HG02870 (cell line): ENCODE measurements at regions not wholly inside any gene's neighbourhood (a gene's known extent, or its start where the extent isn't known, plus 50 kb on each side); places are given as distances from the start of the nearest gene placed in this dataset.

Experiments
- ATAC-seq: cut with Tn5 transposase; IDR thresholded peaks from one replicate; pipeline ENCODE4 v1.9.1; 2021; ENCODE audit warnings: mild to moderate bottlenecking, moderate library complexity; ENCODE audit not compliant: unreplicated experiment

DNA sequence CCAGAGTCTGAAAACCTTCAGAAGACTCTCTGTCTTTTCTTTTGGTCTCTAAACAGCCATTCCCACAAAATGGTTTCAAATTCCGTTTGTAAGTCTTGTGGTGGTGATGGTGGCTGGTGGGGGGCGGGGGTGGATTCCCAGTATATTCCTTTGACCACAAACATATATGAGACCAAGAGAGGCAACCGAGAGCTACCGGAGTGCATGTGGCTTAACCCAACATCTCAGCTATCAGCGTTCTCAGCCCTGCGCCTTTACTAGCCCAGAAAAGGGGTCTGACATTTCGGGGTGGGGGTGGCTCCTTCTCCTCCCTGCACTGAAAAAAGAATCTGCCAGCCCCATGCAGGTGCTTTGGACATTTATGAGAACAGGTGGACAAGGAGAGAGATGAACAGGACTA lies 621.1 kb downstream of the ACTR3B start:
- ATAC-seq = no peak

- no peak for ATAC-seq
Observed at GRCh38 chr7:153381275-153382040, 621.9 kb downstream of the ACTR3B start.

DNA sequence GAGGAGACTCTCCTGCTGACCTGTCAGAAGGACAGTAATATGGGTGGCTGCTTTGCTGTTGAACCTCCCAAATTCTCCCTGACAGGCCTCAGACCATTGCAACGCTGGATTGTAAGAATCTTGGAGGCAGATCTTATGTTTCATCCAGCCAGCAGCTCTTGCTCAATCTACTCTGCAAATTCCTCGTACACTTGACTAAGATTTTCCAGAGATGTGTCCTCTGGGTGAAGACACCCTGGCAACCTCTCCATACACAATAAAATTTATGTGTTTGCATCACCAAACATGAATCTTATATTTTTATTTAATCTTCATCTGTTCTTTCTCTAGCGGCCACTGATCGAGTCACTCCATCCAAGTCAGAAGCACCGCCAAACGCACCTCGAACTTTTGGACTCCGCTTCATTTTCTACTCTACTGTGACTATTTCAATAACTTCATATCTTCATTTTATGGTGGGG lies 623.1 kb downstream of the ACTR3B start:
- no peak for ATAC-seq

GRCh38 chr7:153383781-153384180 lies 624.2 kb downstream of the ACTR3B start:
- no peak for ATAC-seq

GRCh38 chr7:153385502-153385901 lies 626.0 kb downstream of the ACTR3B start:
- ATAC-seq = no peak

GRCh38 chr7:153386556-153386955 lies 627.0 kb downstream of the ACTR3B start:
- no peak for ATAC-seq

DNA sequence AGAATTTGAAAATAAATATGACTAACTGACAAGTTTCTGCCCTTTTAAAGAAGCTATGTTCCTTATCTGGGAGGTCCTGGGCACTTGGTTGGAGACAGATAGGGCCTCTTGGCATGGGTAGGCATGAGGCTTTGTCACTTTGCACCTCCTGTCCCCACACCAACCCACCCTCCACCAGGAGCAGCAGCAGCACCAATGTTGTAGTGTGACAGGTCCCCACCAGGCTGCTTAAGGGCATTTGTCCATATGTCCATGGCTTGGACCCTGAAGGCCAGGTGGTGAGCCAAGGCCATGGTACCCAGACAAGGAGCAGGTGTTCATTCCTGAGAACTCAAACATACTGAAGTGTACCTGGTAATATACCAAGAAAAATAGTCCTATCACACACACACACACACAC lies 629.1 kb downstream of the ACTR3B start:
- no peak for ATAC-seq

DNA sequence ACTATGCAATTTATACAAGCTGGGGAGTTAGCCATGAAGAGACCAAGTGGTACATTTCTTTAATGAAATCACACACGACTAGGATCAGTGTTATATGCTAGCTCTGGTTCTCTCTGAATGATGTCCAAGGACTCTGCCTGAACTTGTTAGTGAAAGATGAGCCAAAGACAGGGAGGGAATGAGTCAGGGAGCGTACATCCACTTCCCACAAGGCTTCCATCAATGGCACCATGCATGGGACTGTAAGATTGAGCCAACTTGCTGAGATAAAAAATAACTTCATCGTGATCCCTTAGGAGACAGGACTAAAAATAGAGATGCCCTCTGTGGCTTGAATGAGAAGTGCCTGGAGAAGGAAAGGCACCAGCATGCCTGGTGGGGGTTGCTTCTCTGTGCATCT lies 629.7 kb downstream of the ACTR3B start:
- no peak for ATAC-seq

DNA sequence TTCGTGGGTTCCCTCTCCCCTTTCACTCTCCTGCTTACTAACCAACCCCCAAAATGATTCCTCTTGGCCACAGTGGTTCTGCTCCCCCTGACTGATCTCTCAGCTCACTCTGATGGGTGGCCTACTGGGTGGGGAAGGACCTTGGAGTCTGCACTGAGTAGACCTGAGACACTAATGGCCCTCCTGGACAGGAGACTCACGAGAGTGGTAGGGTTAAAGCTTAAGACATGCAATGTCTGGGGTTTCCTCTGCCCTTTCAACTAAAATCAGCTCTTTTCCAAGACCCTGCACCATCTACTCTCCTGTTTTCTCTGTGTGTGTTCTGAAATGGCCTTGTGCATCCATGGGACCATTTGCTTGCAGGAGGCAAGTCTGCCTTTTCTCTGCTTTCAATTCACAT lies 631.4 kb downstream of the ACTR3B start:
- no peak for ATAC-seq

DNA sequence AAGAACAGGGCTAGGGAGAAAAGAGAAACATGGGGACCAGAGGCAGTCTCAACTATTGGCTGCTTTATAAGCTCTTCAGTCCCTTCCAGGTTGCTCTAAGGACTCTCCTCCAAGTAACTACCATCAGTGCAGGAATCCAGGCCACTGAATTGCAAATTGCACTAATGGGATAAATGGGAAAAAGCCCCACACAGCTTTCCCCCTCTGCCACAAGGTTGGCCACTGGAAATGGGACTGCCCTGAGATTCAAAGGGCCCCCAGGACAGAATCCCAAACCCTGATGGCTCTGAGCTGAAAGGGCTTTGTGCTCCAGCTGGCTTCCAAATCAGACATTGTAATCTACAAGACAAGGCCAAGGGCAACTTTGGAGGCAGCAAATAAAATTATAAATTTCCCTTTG lies 633.2 kb downstream of the ACTR3B start:
- ATAC-seq = no peak

DNA sequence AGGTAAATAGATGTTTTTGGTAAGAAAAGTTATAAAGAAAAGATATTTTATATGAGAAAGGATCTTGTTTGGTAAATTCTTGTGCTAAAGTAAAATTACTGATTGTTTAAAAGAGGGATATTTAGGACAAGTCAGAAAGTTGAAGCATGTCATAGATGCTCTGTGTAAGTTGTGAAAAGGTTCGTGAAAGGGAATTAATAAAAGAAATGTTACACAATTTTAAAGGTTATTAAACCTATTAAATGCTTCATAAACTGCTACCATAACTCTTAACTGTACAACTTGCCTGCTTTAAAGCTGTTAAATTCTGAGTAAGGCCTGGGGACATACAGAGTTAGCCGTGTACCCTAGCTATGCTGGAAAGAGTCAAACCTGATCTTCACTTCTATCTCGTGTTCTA lies 634.1 kb downstream of the ACTR3B start:
- ATAC-seq = no peak

DNA sequence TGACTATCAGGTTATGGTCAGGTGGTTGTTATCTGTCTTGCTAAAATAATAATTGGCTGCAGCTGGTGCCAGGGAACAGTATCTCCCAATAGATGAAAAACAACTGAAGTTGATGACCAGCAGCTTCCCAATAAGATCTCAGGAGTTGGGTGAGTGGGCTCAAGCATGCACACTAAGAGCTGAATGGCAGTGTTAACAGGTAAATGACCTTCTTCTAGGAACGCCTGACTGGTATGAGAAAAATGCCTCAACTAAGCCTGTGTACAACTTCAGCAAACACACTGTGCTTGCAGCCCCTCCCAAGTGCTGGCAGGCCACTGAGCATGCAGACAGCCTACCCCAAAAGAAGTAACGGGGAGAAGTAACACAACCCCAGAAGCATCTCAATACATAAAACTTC lies 636.9 kb downstream of the ACTR3B start:
- no peak for ATAC-seq

DNA sequence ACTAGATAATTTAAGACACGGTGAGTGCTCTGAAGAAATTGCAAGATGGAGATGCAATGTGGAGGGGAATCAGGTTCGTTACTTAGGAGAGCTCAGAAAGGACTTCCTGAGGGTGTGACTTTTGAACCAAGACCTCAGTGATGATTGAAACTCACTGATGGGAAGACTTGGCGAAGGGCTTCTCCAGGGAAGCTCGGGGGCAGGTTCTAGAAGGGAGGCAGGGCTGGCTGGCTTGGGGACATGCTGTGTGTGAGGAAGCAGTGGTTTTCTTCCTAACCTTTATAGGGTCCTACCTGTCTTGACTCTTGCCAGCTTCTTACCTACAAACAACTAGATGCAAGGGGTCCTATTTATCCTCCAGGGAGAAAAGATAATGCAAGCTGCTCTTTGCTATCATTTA lies 637.9 kb downstream of the ACTR3B start:
- ATAC-seq = no peak

DNA sequence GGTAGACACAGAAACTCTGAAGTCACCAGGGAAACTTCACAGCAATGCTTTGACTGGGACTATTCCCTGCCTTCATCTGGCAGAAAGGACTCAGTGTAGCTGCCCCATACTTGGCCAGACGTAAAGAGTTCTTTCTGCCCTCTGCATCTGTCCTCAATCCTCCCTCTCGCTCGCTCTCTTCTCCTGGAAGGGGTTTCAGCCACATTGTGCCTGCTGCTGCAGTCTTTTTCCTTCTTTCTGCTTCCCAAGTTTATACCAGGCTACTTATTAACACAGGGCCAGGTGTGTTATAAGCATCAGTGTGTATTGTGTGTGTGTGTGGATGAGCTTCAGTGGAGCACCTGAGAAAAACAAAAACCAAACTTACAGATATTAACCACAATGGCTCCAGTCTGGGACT lies 638.4 kb downstream of the ACTR3B start:
- ATAC-seq = no peak

GRCh38 chr7:153398370-153398769 lies 638.8 kb downstream of the ACTR3B start:
- no peak for ATAC-seq

DNA sequence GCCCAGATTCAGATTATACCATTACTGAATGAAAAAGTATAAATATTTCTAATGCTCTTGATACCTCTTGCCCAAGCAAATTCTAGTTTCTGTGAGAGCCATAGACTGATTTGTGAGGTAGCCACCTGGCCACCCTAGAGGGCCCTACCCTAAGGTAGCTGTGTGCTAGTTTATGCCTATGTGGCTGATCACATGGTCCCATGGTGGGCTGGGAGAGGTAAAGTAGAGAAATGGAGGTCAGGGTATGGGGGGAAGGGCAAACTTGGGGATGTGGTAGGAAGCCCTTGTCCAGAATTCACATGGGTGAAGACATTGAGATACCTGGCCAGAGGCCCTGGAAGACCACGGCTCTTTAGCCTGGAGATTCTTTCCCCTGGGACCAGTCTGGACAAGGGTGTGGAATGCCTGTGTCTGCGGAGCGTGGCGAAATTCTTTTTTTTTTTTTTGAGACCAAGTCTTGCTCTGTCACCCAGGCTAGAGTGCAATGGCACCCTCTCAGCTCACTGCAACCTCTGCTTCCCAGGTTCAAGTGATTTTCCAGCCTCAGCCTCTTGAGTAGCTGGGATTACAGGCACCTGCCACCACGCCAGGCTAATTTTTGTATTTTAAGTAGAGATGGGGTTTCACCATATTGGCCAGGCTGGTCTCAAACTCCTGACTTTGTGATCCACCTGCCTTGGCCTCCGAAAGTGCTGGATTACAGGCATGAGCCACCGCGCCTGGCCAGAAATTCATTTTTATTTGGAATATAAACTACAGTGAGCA lies 639.4 kb downstream of the ACTR3B start:
- no peak for ATAC-seq

DNA sequence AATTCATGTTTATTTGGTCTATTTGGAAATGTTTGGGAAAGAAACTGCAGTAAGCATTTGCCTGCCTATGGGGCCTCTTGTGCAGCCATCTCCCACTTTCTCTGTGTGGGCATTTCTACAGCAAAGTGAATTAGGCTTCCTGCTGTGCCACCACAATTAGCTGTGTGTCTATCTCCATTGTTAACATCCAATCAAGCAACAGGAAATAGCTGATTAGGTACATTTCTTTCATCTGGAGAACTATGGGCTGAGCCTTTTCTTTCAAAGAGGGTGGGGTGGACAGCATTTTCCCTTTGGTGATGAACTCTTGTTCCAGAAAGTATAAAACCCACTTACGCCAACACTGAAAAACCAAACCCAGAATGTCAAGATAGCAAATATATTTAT lies 640.0 kb downstream of the ACTR3B start:
- no peak for ATAC-seq

DNA sequence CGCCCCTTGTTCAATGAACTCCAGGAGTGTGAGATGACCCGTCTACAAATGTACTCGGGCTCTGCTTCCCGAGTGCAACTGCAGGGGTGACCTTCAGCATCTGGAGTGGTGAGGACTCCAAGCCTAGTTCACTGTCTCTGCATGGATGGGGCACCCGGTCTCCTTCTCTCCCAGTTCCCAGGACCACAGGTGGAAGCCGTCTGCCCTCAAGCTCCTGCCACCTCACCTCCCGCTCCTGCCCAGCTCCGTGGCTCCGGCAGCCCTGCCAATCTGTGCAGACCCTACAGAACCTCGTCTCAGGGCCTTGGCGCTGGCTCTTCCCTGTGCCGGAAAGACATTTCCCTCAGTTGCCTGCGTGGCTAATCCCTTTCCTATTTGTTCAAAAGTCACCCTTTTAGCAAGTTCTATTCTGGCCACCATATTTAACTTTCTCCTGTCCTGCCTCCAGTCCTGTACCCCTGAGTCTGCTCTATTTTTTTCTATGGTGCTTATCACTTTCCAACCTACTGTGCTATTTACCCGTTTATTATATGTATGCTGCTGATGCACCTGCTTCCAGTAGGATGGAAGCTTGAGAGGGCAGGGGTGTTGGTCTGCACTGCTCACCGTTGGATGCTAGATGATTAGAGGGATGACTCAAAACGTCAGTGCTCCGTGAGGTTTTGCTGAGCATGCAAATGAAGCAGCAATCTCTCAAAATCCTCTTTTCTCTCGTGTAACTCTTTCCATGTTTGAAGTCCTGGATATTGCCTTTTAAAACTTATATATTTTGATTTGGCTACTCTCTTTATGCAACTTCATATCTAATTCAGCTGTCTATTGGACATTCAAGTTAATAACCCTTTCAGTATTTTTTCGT lies 641.4 kb downstream of the ACTR3B start:
- no peak for ATAC-seq

GRCh38 chr7:153401795-153402720 lies 642.5 kb downstream of the ACTR3B start:
- no peak for ATAC-seq
